ENCODE measurements at regions not wholly inside any gene's neighbourhood (a gene's known extent, or its start where the extent isn't known, plus 50 kb on each side); places are given as distances from the start of the nearest gene placed in this dataset.

DNA sequence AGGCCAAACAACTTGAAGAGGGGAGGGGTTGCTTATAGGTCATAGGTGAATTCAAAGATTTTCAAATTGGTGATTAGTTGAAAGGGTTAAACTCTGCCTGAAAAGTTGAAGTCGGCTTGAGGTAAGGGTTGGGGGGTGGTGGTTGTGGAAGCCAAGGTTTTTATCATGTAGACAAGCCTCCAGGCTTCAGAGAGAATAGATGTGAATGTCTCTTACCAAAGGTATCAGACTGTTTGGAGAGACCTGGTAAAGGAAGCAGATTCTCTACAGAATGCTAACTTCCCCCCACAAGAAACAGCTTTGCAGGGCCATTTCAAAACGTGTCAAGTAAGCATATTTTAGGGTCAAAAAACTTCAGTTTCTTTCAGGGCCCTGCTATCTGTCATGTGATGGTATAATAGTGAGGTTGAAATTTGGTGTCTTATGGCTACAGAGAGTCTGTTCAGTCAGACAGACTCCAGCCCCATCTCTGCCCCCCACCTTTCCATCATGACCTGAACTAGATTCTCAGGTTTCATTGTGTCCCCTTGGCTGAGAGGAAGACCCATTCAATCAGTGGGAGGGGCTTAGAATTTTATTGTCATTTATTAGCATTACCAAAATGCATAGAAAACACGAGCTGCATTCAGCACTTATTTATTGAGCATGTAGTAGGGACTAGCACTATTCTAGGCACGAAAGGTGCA lies 136.5 kb downstream of the MAP3K7 start:
- H3K9me3 ChIP-seq, result no peaks in the 10 kb centered on the region
- H3K4me3 ChIP-seq, result no peak overlapping the region
- no peaks in the 10 kb centered on the region for H3K27me3 ChIP-seq
- H3K36me3 ChIP-seq, result no peaks in the 10 kb centered on the region
- no peak overlapping the region for H3K27ac ChIP-seq
- intact Hi-C loops (cut with DNase I; ENCODE audit: low total_unique reads), result no loop called here
- TF ChIP-seq, protein P1, sequence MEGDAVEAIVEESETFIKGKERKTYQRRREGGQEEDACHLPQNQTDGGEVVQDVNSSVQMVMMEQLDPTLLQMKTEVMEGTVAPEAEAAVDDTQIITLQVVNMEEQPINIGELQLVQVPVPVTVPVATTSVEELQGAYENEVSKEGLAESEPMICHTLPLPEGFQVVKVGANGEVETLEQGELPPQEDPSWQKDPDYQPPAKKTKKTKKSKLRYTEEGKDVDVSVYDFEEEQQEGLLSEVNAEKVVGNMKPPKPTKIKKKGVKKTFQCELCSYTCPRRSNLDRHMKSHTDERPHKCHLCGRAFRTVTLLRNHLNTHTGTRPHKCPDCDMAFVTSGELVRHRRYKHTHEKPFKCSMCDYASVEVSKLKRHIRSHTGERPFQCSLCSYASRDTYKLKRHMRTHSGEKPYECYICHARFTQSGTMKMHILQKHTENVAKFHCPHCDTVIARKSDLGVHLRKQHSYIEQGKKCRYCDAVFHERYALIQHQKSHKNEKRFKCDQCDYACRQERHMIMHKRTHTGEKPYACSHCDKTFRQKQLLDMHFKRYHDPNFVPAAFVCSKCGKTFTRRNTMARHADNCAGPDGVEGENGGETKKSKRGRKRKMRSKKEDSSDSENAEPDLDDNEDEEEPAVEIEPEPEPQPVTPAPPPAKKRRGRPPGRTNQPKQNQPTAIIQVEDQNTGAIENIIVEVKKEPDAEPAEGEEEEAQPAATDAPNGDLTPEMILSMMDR (IDR thresholded peaks at IDR 0.05), result no peak
- no peak for TF ChIP-seq POLR2A (IDR thresholded peaks at IDR 0.05)
- TF ChIP-seq POLR2AphosphoS5 (IDR thresholded peaks at IDR 0.05), result no peak
- no peak for DNase-seq (ENCODE audit: low spot score in 2 of 2)
- H3K4me1 ChIP-seq, result no peaks in the 10 kb centered on the region

DNA sequence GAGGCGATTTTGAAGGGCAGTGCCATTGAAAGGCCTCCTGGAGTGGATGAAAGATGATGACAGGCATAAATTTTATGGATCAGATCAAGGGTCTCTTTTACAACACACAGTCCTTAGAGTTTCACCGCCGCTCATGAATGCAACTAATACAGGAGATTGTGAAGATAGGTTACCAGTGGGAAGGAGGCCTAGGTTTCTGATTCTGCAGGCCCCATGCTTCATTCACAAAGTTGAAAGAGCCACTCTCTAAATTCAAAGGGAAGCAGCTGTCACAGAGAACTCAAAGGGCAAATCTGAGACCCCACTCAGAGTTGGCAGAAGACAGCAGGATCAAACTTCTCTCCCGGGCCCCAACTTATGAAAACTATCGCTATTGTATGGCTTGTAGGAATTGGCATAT lies 137.6 kb downstream of the MAP3K7 start:
- no peaks in the 10 kb centered on the region for H3K9me3 ChIP-seq
- H3K27ac ChIP-seq, result no peak overlapping the region
- no peak overlapping the region for H3K4me3 ChIP-seq
- no peaks in the 10 kb centered on the region for H3K27me3 ChIP-seq
- H3K4me1 ChIP-seq, result no peaks in the 10 kb centered on the region
- DNase-seq (ENCODE audit: low spot score in 2 of 2), result no peak
- intact Hi-C loops (cut with DNase I; ENCODE audit: low total_unique reads), result no loop called here
- H3K36me3 ChIP-seq, result no peaks in the 10 kb centered on the region
- no peak for TF ChIP-seq POLR2A (IDR thresholded peaks at IDR 0.05)
- TF ChIP-seq, protein P1 (IDR thresholded peaks at IDR 0.05), result no peak
- no peak for TF ChIP-seq POLR2AphosphoS5 (IDR thresholded peaks at IDR 0.05)

DNA sequence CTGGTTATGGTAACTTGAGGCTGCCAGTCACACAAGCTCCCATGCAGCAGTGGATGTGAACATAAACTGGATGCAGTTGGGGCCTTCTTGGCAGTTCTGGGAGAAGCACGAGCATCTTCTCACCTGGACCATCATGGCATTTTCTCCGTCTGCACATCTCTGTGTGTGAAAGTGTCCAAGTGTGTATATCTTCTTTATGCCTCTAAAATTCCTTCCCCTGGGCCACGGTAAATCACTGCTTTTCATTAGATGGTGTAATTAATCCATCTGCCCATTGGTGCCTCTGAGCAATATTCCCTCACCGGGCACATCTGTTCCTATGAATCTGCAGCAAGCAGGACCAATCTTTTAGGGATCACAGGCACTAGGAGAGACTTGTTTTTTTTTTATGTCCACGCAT lies 138.0 kb downstream of the MAP3K7 start:
- Histone ChIP-seq H3K36me3 (no peaks in the 10 kb centered on the region), H3K4me3 (no peak overlapping the region), H3K4me1 (no peaks in the 10 kb centered on the region), H3K9me3 (no peaks in the 10 kb centered on the region), H3K27ac (no peak overlapping the region), H3K27me3 (no peaks in the 10 kb centered on the region)
- intact Hi-C loops (cut with DNase I; ENCODE audit: low total_unique reads), result no loop called here
- TF ChIP-seq, protein P1 (IDR thresholded peaks at IDR 0.05), result no peak
- TF ChIP-seq POLR2AphosphoS5 (IDR thresholded peaks at IDR 0.05), result no peak
- TF ChIP-seq POLR2A (IDR thresholded peaks at IDR 0.05), result no peak
- no peak for DNase-seq (ENCODE audit: low spot score in 2 of 2)

DNA sequence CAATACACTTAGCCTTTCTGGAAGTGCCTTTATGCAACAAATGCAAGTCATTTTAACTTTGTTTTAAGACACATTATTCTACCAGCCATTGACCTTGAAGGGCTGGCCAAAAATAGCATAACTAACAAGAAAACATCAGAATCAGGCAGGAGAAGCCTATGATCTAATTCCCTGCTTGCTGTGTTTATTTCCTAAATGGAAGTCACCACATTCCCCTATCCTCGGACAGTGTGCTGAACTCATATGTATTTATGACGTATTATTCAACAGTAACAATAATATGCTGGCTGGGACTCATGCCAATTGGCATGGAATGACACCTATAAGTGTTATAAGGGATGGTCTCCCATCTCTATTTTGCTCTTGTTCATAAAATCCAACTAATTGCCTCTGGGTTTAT lies 140.7 kb downstream of the MAP3K7 start:
- no peaks in the 10 kb centered on the region for H3K36me3 ChIP-seq
- H3K27ac ChIP-seq, result no peak overlapping the region
- H3K27me3 ChIP-seq, result no peaks in the 10 kb centered on the region
- intact Hi-C loops (cut with DNase I; ENCODE audit: low total_unique reads), result no loop called here
- no peak for TF ChIP-seq POLR2AphosphoS5 (IDR thresholded peaks at IDR 0.05)
- TF ChIP-seq POLR2A (IDR thresholded peaks at IDR 0.05), result no peak
- TF ChIP-seq, protein P1 (IDR thresholded peaks at IDR 0.05), result no peak
- DNase-seq (ENCODE audit: low spot score in 2 of 2), result no peak
- H3K4me1 ChIP-seq, result no peaks in the 10 kb centered on the region
- H3K9me3 ChIP-seq, result no peaks in the 10 kb centered on the region
- no peak overlapping the region for H3K4me3 ChIP-seq

DNA sequence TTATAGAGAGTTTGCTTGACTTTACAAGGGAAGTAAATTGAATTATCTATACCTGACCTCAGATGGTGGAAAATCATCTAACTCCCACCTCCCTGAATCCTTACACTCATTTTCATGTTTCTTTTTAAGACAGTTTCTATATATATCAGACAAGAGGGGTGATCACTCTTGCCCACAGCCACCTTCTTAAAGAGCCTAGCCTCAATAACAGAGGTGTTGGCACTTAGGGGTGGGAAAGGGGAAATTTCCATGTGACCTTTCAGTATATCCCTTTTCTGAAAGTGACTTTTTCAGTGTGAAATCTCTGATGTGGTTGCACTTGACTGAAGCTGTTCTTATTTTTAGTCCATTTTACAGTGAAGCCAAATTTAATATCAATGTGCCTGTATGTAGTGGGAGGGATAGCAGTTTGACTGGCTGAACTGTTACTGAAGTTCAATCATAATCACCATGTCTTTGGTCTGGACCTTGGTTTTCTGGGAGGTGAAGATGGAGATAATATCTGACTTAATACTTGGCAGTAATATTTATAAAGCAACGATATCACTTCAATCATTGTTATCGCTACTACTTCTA lies 141.3 kb downstream of the MAP3K7 start:
- Histone ChIP-seq H3K9me3 (no peaks in the 10 kb centered on the region), H3K27me3 (no peaks in the 10 kb centered on the region), H3K4me1 (no peaks in the 10 kb centered on the region), H3K4me3 (no peak overlapping the region), H3K36me3 (no peaks in the 10 kb centered on the region), H3K27ac (no peak overlapping the region)
- intact Hi-C loops (cut with DNase I; ENCODE audit: low total_unique reads), result no loop called here
- no peak for DNase-seq (ENCODE audit: low spot score in 2 of 2)
- TF ChIP-seq POLR2A (IDR thresholded peaks at IDR 0.05) (no peak), POLR2AphosphoS5 (IDR thresholded peaks at IDR 0.05) (no peak)
- TF ChIP-seq, protein P1 (IDR thresholded peaks at IDR 0.05), result no peak
